CD4-positive, alpha-beta T cell treated with Interleukin-1 beta for 1 hour (primary cell): ENCODE measurements at regions not wholly inside any gene's neighbourhood (a gene's known extent, or its start where the extent isn't known, plus 50 kb on each side); places are given as distances from the start of the nearest gene placed in this dataset.

ENCODE experiments used
- DNase-seq, 2 donors: peaks; one replicate each; pipeline ENCODE4 v3.0.0-alpha.2; 2020 to 2022

- DNase-seq = no peak
Observed at GRCh38 chr2:147792966-147793617, 51.7 kb upstream of the ACVR2A start.

GRCh38 chr2:147790580-147790979 lies 54.2 kb upstream of the ACVR2A start:
- DNase-seq = no peak

DNA sequence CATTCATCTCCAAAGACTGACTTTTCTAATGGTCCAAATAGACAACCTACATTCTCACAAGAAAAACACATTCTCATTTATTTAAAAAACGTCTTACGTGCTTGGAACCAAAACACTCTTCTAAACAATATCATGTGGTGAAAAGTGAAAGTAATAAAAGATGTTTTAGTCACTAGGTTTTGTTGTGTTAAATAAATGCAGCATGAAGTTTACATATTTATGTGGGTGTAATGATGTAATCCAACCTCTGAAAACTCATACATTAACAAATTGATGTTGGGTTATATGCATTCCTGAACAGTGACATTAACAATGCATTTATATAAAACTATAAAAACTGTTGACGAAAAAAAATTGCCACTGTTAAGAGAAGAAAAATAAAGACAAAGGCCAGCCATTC lies 55.1 kb upstream of the ACVR2A start:
- DNase-seq = no peak

DNA sequence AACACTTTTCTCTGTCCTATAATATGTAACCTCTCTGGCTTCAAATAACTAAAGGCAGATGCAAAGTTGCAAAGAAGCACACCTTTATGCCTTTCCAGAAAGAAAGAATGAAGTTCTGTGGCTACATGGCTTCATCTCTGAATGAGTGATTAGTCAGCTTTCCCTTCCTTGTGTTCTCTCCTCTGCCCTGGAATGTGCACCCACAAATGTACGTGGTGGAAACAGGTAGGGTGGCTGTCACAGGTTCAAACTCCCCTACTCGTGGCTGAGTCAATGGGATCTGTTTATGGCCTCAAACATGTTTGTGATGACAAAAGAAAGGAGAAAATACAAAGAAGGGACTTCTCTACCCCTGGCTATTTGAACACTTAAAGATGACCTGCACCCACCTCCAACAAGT lies 55.5 kb upstream of the ACVR2A start:
- no peak for DNase-seq

DNA sequence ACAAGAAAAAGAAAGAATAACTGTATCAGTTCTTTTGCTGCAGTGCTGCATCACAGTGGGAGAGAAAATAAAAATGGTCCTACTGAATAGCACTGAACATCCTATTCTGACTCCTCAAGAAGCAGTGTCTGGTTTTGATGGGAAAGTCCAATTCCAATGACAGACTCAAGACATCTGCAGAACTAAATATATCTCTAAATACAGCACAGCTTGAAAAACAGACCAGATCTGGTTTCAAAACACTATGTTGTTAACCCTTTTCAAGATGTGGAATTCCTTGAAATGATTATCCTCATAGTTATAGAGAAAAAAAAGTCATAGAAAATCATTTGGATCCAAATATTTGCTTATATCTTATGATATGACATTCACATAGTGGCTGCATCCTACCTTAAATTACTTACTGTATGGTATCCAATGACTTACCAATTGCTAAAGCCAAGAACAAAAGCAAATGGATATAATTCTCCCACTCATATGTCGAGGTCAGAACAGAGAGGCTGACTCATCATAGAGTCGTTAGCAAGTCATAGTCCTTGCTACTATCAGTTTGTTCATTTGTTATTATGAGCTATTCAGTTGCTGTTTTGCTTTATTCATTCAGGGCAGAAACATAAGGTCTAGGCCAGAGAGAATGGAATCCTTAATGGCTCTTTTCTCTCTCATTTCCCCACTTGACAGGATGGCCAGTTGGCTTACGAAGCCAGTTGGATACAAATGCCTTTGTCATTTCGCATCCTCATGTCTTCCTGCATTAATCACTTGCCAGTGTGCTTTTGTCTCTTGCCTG lies 62.5 kb upstream of the ACVR2A start:
- DNase-seq = no peak

DNA sequence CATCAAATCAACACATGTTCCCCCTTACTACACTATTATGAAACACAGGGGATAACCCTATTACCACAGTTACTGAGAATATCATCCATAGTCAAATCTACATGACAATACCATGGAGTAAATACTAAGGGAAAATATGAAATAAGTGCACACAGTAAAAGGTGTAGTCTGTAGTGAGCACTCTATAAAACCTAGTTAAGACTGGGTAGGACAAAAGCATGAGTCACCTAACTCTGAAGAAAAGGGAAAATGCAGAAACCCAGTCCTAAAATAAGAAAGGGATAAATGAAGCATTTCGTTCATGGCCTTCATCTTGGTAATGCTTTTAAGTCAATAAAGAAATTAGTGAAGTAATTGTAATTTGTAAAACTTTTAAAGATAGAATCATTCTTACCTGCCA lies 65.4 kb upstream of the ACVR2A start:
- no peak for DNase-seq

DNA sequence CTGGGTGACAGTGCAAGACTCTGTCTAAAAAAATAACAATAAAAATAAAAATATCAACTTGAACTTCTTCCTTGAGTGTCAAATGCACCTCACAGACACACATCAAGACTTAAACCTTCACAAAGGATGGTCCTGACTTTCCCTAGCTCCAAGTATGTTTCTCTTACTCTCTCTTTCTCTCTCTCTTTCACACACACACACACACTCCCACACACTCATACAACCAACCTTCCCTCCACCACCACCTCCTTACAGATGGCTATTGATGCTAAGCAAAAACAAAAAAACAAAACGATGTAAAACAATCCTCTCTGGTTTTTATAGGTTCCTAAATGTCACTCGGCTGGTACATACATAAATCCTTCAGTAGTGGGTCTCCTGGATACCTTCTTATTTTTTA lies 67.4 kb upstream of the ACVR2A start:
- no peak for DNase-seq

GRCh38 chr2:147774805-147775204 lies 70.0 kb upstream of the ACVR2A start:
- no peak for DNase-seq

- no peak for DNase-seq
Observed at GRCh38 chr2:147773479-147773878, 71.3 kb upstream of the ACVR2A start.

DNA sequence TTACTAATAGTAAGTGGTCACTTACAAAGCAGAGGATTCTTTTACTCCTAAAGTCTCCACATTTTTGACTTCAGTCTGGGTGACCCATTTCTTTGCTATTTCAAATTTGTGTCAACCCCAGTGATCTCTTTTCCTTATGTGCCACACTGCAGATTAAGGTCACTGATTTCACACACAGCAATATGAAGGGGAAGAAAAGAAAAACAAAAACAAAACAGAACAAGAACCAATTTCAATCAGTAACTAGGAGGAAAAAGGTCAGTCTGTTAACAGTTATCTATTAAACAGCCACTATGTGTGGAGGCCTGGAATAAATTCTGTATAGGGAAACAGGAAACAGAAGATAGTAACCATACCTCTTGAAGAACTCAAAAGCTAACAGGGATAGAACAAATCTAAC lies 72.0 kb upstream of the ACVR2A start:
- DNase-seq = no peak

GRCh38 chr2:147763861-147764260 lies 81.0 kb upstream of the ACVR2A start:
- DNase-seq = no peak

- DNase-seq = no peak
Observed at GRCh38 chr2:147760984-147761383, 83.8 kb upstream of the ACVR2A start.

DNA sequence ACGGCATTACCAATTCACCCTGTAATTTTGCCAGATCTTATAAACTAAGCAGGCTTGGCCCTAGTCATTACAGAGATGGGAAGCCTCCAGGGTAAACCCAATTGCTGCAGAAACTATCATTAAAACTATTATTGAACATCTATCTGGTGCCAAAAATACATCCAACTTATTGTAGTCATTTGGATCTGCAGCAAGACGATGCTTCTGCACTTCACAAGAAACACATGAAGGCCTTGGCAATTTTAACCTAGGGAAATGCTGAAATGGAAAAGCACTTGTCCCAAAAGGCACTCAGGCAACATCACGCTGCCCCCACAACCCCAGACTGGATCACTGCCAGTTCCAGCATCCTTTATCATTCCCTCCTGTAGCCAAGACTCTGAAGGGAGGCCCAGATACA lies 85.3 kb upstream of the ACVR2A start:
- DNase-seq = no peak

DNA sequence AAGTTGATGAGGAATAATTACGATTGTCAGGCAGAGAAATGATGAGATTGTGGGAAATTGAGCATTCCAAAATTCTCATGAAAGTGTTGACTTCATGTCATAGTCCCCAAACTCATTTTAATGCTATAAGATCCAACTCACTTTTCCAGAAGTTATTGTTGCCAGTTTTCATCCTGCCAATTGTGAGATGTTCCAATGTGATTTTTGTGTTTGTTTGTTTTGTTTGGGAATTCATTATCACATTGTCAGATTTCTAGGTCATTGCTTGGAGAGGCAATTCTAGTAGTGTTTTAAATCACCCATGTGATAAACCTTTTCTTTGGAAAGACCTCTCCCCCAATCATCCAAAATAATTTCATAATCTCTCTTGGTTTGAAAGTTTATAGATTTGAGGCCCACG lies 86.0 kb upstream of the ACVR2A start:
- DNase-seq = no peak

DNA sequence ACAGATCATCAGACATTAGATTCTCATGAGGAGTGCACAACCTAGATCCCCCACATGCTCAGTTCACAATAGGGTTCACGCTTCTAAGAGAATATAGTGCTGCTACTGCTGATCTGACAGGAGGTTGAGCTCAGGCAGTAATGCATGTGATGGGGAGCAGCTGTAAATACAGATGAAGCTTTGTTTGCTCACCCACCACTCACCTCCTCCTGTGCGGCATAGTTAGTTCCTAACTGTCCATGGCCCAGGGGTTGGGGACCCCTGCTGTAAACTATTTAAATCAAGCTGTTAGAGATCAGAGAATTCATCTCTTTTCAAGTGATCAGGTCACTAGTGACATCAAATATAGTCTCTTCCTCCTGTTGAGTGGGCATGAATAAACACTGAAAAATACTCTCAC lies 88.8 kb upstream of the ACVR2A start:
- DNase-seq = no peak

DNA sequence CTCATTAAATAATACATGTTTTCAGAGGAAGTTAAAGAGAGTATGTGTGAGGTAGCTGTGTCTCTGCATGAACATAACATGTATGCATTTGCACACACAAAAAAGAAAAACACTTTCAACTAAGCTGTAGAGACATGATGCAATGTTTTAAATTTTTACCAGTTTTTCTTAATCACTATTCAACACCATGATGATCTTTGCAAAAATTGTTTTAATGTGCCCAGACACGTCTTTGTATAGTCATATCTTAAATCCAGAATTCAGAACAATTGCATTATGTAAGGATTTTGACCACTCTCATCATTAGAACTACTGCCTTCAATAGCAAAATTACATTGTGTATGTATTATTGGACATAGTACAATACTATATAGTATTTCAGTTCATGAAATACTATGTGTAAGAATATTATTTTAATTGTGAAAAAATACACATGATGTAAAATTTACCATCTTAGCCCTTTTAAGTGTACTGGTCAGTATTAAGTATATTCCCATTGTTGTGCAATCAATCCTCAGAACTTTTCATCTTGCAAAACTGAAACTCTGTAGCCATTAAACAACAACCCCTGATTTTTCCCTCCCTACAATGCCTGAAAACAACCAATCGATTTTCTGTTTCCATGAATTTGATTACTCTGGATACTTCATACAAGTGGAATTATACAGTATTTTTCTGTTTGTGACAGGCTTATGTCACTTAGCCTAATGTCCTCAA lies 104.5 kb upstream of the ACVR2A start:
- DNase-seq = no peak

DNA sequence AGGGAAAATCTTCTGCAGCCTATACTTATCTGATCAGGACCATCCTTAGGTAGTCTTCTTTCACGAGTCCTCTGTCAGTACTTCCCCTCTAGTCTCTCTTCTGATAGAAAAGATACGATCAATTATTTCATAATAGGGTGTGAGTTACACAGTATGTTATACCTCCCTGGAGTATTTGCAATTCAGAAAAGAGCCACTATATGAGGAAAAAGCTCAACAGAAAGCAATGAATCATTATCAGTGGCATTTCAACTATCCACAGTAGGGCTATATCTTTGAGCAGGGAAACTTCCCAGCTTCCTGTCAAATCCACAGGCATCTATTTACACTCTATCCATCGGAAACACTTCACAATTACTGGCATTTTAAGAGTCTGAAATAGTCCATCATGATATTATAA lies 105.3 kb upstream of the ACVR2A start:
- no peak for DNase-seq

DNA sequence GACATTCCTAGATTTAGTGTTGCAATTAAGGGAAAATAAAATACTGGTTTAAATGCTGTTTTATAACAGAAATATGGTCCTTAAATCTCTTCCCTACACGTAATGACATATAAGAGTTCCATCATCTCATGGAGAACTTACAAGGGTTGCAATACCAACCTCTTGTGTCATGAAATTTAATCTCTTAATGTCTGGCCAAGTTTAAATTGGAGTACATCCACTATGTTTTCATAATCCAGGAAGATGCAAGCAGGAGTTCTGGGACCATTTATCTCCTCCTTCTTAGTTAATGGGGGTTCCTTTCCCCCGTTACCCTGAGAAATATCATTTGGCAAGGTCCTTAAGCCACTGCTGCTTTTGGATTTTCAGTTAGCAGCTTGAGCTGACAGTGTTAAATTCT lies 126.0 kb upstream of the ACVR2A start:
- DNase-seq = no peak

GRCh38 chr2:147716906-147717305 lies 127.9 kb upstream of the ACVR2A start:
- no peak for DNase-seq

GRCh38 chr2:147715807-147716206 lies 129.0 kb upstream of the ACVR2A start:
- no peak for DNase-seq

GRCh38 chr2:147714582-147714981 lies 130.2 kb upstream of the ACVR2A start:
- no peak for DNase-seq

GRCh38 chr2:147713349-147713748 lies 131.5 kb upstream of the ACVR2A start:
- DNase-seq = no peak

- DNase-seq = no peak
Observed at GRCh38 chr2:147712051-147712450, 132.8 kb upstream of the ACVR2A start.

DNA sequence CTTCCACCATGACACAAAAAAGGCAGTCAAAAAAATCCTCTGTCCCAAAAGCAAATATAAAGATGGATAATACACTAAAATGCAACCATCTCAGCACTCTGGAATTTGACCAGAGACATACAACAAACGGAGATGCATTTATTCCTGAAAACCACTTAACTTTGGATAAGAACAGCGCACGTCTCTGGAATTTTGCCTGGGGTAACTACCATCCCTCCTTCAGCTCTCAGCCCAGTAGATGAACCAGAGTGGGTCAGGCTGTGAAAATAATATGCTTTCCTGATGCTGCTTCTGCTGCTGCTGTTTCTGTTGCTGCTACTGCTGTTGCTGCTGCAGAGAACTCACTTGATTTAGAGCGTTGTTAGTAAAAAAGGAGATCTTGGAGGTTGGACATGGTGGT lies 133.8 kb upstream of the ACVR2A start:
- DNase-seq = no peak
